ENCODE measurements at regions not wholly inside any gene's neighbourhood (a gene's known extent, or its start where the extent isn't known, plus 50 kb on each side); places are given as distances from the start of the nearest gene placed in this dataset.

DNA sequence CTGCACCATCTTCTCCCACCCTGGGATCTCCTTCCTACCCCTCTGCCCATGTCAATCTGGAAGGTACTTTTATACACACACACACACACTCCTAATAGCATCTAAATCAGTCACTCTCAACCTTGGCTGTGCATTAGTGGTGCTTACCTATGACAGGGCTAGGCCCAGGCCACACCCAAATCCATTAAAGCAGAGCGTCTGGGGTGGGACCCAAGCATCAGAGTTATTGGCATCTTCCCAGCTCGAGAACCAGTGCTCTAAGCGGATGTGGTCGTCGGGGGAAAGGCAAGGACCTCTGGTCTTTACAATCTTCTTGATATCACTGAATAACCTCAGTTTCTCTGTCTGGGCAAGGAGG lies 194.6 kb downstream of the TRIM29 start:
- H4K20me1 ChIP-seq (replicated peaks; ENCODE audit: control insufficient read depth, extremely low read depth, insufficient read depth, low read length), result no peaks in the 10 kb centered on the region
- no peaks in the 10 kb centered on the region for H3K9me3 ChIP-seq (replicated peaks; ENCODE audit: control insufficient read depth, insufficient read depth, low read length)
- no peaks in the 10 kb centered on the region for H3K9me1 ChIP-seq (replicated peaks; ENCODE audit: control insufficient read depth, extremely low read depth, insufficient read depth, low read length)
- no peaks in the 10 kb centered on the region for H3K79me2 ChIP-seq (ENCODE audit: control insufficient read depth, insufficient read depth, low read length)
- no peak overlapping the region for H3K27ac ChIP-seq (ENCODE audit: insufficient read depth, low read depth, low read length)
- no peaks in the 10 kb centered on the region for H3K4me1 ChIP-seq (ENCODE audit: control insufficient read depth, extremely low read depth, insufficient read depth, low read length)
- dilution Hi-C loops (cut with MboI; ENCODE audit: extremely low pct_ligation_motif_present, low sequenced_read_pairs) (no loop called here), intact Hi-C loops (cut with micrococcal nuclease) (no loop called here)
- H3K36me3 ChIP-seq (ENCODE audit: control insufficient read depth in 2 of 2, extremely low read depth in 1 of 2, insufficient read depth in 2 of 2, low read length in 2 of 2), result no peaks in the 10 kb centered on the region
- no peak overlapping the region for H3K4me3 ChIP-seq (replicated peaks in 1 of 3; ENCODE audit: insufficient read depth in 1 of 3, low read depth in 1 of 3, low read length in 3 of 3)
- no peak overlapping the region for H3K9ac ChIP-seq (replicated peaks; ENCODE audit: extremely low read depth, insufficient read depth, low read length)
- no TSS peak for BruUV-seq (replicated peaks)
- FAIRE-seq (no peak), DNase-seq (ENCODE audit: low read depth, low spot score) (no peak)
- H3K4me2 ChIP-seq (ENCODE audit: insufficient read depth, low read length), result no peak overlapping the region
- no peak for TF ChIP-seq GATA2 (IDR thresholded peaks at IDR 0.05; ENCODE audit: insufficient read depth, insufficient read length, low read depth, low read length)
- TF ChIP-seq MAX (IDR thresholded peaks at IDR 0.05; ENCODE audit: insufficient read depth, insufficient read length), result no peak
- TF ChIP-seq MYC (IDR thresholded peaks at IDR 0.05; ENCODE audit: low read depth, low read length), result no peak
- TF ChIP-seq FOS (IDR thresholded peaks at IDR 0.05; ENCODE audit: borderline replicate concordance, insufficient read depth, low read length), result no peak
- TF ChIP-seq JUN (IDR thresholded peaks at IDR 0.05; ENCODE audit: borderline replicate concordance, insufficient read depth, insufficient read length, low read depth), result no peak
- TF ChIP-seq EZH2 (IDR thresholded peaks at IDR 0.05; ENCODE audit: borderline replicate concordance, low read depth, low read length, severe bottlenecking), result no peak
- no peak for TF ChIP-seq POLR2AphosphoS5 (IDR thresholded peaks at IDR 0.05; ENCODE audit: insufficient read depth, low read depth, low read length)
- TF ChIP-seq CTCF (IDR thresholded peaks at IDR 0.05; ENCODE audit: extremely low read depth in 1 of 2, insufficient read depth in 1 of 2, low read depth in 1 of 2, low read length in 2 of 2), result no peak
- TF ChIP-seq POLR2A (IDR thresholded peaks at IDR 0.05; ENCODE audit: low read depth, low read length), result no peak
- POLR2A ChIA-PET, result no interaction called here
- no peaks in the 10 kb centered on the region for H3K27me3 ChIP-seq (ENCODE audit: control insufficient read depth in 2 of 2, insufficient read depth in 2 of 2, low read length in 2 of 2)
- CTCF ChIA-PET, result no interaction called here
- no peak overlapping the region for H2AFZ ChIP-seq (ENCODE audit: low read depth, low read length)

All from endothelial cell of umbilical vein (primary cell).